Erythroblast (primary cell): ENCODE measurements at regions not wholly inside any gene's neighbourhood (a gene's known extent, or its start where the extent isn't known, plus 50 kb on each side); places are given as distances from the start of the nearest gene placed in this dataset.

Source experiments
- GATA1 ChIP-seq: IDR thresholded peaks from 2 replicates; pipeline ENCODE4 v1.6.1; 2011; ENCODE audit warnings: low read depth, mild to moderate bottlenecking, control low read depth, low read length, moderate library complexity
- POLR2A ChIP-seq: IDR thresholded peaks from 2 replicates; pipeline ENCODE4 v1.6.1; 2011; ENCODE audit warnings: mild to moderate bottlenecking, low read length

DNA sequence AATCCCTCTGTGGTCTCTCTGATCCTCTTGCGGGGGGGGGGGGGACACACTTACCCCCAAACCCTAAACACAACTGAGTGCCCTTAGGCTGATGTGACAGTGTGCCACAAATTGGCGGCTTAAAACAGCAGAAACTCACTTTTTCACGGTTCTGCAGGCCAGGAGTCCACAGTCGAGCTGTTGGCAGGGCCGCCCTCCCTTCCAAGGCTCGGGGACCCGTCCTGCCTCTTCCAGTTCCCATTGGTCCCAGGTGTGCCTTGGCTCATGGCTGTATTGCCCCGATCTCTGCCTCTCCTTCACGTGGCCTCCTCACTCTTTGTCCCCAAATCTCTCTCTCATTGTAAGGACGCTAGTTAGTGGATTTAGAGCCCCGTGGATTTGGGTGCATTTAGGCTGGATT lies 199.9 kb upstream of the CIBAR2 start:
- TF ChIP-seq POLR2A (no peak), GATA1 (no peak)
